HG03045 (cell line): ENCODE measurements at regions not wholly inside any gene's neighbourhood (a gene's known extent, or its start where the extent isn't known, plus 50 kb on each side); places are given as distances from the start of the nearest gene placed in this dataset.

Experiments used
- ATAC-seq: cut with Tn5 transposase; IDR thresholded peaks from one replicate; pipeline ENCODE4 v1.9.1; 2021; ENCODE audit warnings: mild to moderate bottlenecking, moderate library complexity; ENCODE audit not compliant: unreplicated experiment

DNA sequence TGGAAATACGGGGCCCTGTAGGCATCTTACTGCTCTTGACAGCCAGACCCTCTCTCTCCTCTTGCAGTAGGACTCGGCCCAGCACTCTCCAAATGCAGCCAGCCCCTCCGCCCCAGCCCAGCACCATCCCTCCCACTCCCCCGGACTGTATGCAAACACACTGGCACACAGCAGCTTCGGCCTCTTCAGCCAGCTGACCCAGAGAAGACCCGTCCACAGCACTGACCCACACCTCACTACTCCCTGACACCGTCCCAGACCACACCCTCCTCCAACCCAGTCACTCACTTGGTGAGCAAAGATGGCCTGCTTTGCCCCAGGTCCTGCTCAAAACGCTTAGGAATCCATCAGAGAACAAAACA, 164.6 kb downstream of the IGLL1 start:
- no peak for ATAC-seq

DNA sequence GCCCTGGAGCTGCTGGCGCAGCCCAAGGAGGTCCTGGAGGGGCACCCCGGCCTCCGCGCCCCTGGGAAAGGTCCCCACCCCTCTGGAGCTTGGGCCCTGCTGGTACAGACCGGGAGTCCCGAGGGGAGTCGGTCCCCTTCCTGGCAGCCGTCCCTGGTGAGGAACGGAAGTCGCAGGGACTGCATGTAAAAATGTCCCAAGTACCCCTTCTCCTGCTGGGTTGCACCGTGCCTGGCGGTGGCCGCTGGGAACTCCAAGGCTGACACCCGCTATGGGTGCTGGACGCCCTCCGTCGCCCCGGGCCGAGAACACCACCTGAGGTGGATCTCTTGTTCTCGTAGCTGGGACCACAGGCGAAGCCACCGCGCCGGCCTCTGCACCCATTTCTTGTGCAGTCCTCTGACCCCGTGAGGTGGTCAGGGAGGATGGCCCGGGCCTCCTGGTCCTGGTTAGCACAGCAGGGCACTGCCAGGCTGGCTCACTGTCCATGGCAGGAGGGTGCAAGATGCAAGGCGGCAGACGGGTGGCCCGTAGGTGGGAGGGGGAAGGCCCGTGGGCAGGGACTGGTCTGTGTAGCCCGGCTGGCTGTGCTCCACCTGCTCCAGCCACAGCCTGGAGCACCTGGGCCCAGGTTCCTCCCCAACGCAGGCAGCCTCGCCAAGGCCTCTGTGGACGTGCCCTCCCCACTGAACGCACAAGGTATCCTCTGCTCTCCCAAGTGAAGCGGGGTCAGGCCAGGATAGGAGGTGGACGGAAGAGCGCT, 165.2 kb downstream of the IGLL1 start:
- no peak for ATAC-seq

DNA sequence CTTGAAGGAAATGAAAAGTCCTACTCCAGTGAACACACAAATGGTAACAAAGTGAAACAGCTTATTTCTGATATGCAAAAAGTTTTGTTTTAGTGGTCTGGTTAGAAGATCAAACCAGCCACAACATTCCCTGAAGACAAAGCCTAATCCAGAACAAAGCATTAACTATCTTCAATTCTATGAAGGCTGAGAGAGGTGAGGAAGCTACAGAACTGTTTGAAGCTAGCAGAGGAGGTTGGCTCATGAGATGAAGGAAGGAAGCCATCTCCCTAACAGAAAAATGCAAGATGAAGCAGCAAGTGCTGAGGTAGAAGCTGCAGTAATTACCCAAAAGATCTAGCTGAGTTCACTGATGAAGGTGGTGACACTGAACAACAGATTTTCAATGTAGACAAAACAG, 168.4 kb downstream of the IGLL1 start:
- no peak for ATAC-seq

DNA sequence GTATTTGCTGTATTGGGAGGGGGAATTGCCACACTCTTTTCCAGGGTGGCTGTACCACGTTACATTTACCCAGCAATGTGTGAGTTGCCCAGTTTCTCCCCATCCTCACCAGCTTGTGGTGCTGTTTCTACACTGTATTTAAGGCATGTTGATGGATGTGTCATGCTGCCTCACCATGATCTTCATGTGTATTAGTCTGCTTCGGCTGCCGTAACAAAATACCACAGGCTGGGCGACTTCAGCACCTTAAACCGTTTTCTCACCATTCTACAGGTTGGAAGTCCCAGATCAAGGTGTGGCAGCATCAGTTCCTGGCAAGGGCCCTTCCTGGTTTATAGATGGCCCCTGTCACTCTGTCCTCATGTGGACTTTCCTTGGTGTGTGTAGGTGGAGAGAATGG, 169.7 kb downstream of the IGLL1 start:
- no peak for ATAC-seq

DNA sequence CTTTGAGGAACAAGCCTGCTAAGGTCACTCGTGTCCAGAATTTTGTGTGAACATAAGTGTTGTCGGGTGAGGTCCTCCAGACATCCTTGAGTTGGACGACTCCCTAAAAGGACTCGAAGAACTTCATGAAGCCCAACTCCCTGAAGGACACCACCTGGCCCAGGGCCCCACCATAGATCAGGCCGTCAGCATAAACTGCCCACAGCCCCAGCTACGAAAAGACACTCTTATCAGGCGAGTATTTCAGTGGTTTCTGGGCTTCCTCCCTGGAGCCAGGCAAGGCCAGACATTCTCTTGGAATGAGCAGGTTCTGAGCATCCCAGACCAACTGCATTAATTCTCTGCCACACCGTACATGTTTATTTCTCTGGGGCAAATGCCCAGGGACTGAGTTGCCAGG, 170.1 kb downstream of the IGLL1 start:
- no peak for ATAC-seq

DNA sequence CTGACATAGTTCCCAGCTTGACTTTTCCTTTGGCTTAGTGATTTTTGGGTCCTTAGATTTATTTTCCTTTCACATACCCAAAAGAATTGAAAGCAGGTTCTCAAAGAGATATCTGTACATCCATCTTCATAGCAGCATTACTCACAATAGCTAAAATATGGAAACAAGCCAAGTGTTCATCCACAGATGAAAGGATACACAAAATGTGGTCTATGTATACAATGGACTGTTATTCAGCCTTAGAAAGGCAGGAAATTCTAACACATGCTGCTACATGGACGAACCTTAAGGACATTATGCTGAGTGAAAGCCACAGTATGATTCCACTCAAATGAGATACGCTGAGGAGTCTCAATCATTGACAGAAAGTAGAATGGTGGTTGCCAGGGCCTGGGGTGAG, 171.8 kb downstream of the IGLL1 start:
- no peak for ATAC-seq

DNA sequence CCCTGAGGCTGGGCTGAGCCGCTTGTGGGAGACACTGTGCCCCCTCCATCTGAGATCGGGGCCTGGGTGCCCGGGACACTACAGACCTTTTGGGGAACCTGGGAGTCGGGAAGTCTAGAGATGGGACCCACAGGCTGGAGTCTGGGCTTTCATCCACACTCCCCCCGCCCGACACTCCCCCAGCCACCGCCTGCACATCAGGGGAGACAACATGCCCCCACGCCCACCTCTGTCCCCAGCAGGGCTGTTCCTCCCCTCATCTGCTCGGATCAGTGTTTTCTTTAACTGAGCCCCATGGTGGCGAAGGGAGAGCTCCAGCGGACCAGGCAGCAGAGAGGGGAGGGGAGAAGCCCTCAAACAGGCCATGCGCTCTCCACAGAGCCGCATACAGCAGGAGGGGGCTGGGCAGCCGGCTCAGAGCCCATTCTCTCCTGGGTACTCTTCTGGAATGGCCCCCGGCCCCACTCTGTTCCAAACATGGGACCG, 174.7 kb downstream of the IGLL1 start:
- no peak for ATAC-seq

DNA sequence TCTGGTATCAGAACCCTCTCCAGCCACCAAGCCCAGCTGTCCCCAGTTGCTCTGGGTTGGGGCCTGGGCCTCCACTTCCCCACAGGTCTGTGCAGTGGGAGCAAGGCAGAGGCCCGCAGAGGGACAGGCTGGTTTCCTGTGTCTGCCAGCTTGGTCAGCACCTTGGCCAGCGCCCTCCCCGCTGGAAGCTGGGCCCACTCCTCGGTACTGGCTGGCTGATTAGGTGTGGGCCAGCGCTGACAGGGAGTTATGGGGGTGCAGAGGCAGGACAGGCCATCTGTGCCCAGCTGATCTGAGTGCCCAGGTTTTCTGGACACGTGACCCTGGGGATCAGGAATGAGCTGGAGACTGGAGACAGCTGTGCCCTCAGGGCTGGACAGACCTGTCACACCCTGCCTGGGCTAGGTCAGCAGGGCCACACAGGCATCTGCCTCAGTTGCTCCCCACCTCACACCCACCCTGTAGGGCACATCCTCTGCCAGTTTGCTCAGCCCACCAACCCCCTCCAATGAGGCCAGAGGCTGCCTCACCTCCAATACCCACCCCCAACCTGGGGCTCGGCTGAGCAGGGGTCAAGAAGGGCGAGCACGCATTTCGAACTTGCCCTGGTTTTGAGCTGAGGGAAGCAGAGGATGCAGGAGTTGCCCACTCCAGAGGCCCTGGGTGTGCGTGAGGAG, 175.3 kb downstream of the IGLL1 start:
- ATAC-seq: no peak

DNA sequence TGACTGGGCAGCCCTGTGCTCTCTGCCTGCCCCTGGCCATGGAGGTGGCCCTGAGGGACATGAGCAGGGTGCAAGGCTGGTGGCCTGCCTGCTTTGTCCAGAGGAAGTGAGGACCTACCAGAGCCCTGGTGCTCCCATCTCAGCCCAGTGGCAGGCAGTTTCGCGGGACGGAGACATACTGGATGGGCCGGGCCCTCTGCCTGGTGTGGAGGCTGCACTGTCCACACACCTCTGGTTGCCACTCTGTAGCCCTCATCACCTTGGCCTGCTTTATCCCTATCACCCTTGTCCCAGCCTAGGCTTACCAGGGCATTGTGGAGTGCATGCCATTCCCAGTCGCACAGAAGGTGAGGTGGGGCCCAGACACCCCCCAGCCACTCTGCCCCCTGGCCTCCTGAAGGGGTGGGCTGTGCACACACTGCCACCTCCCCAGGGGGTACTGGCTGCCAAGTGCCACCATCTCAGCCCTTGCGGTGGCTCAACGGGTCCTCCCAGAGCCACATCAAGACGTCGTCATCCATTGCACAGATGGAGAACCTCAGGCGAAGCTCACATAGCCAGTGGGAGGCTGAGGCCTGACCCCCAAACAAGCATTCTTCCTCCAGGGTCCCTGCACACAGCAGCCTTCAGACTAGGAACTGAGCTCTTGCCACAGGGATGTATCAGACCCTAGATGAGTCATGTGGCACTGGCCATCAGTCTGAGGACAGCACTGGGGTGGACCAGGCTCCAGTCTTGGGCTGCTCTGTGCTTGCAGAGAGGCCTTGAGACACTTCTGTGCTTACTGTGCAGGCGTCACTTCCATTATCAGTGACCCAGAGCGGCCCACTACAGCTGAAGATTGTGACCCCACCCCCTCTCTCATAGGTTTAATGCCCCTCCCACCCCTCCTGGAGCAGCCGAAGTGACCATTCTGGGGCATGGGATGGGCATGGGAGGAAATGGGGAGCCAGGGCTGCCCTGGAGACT, 176.1 kb downstream of the IGLL1 start:
- ATAC-seq: no peak

DNA sequence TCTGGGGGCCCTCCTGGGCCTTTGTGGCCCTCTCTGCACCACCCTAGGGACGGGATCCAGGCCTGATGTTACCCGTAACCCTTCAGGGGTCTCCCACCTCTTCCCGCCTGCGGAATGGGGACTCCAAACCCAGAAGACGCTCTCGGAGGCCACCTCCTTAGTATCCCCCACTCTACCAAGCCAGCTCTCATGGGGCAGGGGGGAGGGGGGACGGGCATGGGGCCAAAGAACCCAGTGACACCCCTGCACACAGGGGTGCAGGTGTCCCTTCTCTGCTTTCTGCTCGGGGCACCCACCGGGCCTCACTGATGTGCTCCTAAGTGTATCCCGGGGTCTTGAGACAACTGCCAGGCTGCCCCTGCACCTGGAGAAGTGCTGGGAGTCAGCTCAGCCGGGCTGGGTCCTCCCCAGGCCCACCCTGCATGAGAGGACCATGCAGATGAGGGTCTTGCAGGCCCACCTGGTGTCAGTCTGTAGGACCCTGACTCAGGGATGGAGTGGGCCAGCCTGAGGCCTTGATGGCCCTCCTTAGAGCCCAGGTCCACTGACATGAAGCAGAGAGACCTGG, 176.9 kb downstream of the IGLL1 start:
- no peak for ATAC-seq

DNA sequence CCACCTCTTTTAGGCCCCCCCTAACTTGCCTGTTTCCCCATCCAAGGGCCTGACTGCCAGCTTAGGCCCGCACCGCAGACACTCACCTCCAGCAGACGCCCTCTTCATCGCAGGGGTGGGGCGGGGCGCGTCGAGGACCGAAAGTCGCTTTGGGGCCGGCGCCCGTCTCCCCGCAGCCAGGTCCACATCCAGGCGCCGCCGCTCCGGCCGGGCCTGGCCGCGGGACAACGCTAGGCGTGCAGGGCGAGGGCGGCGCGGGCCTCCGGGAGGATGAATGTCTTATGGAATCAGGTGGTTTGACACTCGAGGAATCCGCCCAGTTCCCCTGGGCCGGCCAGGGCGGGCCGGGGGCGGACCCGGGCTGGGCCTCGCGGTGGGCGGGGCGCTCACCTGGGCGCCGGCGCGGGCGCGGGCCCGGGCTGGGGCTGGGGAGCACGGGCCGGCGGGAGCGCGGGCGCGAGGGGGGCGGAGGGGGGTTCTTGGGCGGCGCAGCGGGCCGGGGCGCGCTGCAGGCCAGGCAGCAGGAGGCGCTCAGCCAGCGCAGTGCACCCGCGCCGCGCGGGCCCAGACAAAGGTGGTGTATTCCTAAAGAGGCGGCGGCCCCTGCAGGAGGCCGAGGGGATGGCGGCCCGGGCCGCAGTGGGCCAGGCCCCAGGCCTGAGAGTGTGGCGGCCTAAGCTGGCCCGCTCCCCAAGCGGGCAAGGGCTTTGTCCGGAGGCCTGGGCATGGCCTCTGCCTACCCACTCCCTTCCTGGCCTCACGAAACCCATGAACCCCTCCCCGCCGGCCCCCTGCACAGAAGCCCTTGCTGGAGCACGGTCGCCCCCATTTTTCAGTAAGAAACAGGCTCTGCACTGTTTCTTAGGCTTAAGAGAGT, 177.6 kb downstream of the IGLL1 start:
- no peak for ATAC-seq

DNA sequence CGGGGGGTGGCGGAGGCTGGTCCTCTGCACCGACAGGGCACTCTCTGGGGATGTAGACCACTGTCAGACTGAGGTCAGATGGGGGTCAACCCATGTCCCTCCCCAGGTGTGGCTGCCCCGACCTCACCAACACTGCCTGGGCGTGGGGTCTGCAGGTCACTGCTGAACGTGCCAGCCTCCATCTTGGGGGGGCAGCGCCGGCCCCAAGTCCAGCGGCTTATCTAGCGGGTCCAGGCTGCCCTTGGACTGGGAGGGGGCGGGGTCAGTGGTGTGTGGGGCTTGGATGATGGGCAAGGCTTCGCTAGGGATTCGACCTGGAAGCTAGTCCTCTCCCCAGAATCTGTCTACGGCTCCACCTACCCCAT, 178.2 kb downstream of the IGLL1 start:
- no peak for ATAC-seq

DNA sequence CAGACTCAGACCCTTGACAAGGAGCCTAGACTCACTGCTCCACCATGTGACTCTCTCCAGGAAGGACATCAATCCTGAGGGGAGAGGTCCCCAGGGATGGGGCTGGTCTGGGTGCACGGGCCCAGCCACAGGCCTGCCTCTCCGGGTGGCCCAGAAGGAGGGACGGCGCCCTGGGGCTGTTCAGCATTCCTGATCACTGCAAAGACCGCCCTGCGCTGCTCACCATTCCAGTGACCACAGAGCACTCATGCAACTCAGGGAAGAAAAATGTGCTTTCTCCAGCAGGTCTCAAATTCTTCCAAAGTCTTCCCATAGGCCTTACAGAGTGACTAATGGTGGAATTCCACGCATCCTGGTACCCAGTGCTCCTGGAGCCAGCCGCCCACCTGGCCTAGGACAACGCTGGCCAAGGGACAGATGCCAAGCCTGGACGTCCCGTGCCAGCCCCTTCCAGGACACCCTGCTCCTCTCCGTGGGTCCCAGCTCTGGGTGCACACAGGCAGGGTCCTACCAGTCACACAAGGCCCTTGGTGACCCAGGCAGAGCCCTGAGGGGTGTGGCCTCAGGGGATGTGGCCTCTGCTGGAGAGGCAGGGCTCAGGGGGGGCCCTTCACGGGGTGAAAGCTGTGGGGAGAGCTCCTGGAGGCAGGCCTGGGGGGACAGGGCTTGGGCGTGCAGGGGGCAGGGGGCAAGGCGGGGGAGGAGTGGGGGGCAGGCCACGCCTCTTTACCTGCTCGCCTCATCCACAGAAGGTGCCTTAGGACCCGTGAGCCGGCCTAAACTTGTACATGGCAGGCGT, 178.8 kb downstream of the IGLL1 start:
- no peak for ATAC-seq

DNA sequence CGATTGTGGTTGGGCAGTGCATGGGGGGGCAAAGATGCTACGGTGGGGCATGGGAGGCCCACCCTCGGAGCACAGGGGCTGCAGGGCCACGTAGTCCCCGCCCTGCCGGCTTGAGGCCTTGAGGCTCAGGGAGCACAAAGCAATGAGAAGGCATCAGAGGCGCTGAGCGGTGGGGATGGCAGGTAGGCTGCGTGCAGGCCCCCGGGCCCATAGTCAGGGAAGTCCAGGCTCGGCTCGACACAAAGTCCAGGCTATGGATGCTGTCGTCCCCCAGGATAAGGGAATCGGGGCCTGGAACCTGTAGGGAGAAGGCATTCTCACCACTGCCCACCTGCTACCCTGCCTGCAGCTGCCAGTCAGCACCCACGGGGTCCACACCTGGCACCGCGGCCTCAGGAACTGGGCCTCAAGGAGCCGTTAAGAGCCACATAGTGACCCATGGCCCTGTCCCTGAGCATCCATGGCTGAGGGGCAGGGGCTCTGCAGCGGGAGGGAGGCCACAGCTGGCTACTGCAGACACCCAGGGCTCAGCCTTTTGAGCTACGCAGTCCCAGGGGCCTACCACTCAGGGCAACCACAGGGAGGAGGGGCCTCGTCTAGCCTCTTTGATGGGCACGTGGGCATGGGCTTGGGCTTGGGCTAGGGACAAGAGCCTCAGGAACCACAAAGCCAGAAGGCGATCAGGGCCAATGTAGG, 179.7 kb downstream of the IGLL1 start:
- no peak for ATAC-seq

DNA sequence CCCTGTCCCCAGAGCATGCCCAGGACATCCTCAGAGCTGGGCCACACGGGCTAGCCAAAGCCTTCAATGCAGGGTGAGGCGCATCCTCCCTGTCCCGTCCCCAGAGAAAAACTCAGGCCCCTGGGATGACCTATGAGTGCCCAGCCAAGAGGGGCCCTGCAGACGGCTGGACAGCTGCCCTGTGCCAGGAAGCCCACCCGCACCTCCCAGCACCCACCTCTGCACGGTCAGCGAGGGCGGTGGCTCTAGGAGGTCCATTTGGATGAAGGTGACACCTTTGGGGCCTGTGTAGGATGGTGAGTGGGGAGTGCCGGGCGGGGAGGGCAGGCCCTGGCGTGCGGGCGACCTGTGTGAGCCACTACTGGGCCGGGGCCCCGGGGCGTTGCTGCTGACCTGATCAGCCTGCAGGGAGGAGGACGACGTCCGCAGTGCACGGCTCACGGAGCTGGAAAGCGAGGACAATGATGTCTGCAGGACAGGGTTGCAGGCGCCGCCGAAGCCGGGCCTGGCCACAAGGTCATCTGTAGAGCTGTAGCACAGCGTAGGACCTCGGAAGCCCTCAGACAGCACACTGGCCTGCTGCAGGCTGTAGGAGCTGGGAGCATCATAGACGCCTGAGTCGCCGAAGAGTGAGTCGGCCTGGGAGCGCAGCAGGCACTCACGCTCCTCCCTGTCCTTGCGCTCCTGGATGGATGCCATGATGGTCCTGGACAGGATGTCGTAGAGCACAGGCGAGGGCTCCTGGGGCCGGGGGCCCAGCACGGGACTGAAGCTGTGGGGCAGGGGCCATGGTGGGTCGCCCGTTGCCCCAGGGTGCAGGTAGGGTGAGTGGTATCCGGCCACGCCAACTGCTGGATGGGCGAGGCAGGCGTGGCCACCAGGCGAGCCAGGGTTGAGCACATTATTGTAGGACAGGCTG, 180.5 kb downstream of the IGLL1 start:
- no peak for ATAC-seq

DNA sequence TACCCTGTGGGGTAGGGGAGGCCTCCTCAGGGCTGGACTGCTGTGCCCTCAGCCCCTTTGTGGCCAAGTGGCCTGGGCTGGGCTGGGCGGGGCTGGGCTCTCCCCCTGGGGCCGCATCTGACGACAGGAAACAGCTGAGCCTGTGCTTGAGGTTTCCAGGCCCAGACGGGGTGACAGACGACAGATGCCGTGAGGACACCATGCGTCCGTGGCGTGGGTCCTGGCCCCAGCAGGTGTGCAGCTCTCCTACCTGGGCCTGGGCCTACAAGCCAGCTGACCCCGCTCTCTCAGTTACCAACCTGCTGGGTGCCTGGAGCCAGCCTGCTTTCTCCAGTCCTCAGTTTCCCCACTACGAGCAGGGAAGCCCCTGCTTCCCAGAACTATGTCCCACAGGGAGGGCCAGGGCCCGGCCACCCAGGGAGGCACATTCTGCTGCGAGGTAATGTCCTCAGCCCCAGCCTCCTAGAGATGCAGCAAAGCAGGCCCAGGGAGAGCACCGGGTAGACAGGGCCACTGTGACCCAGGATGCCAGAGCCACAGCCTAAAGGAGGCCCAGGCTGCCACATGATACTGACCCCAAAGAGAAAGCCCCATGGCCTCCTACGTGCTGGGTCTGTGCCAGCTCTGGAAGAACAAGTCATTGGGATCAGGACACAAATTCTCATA, 181.3 kb downstream of the IGLL1 start:
- no peak for ATAC-seq
